ENCODE measurements at regions not wholly inside any gene's neighbourhood (a gene's known extent, or its start where the extent isn't known, plus 50 kb on each side); places are given as distances from the start of the nearest gene placed in this dataset.

GRCh38 chr14:43651896-43652295 is 855.2 kb downstream of the FSCB start:
- TF ChIP-seq CTCF (IDR thresholded peaks at IDR 0.05) (no peak), POLR2AphosphoS5 (IDR thresholded peaks at IDR 0.05; ENCODE audit: low read depth, low read length) (no peak)

All from Panc1 (cell line).